ENCODE measurements at regions not wholly inside any gene's neighbourhood (a gene's known extent, or its start where the extent isn't known, plus 50 kb on each side); places are given as distances from the start of the nearest gene placed in this dataset.

DNA sequence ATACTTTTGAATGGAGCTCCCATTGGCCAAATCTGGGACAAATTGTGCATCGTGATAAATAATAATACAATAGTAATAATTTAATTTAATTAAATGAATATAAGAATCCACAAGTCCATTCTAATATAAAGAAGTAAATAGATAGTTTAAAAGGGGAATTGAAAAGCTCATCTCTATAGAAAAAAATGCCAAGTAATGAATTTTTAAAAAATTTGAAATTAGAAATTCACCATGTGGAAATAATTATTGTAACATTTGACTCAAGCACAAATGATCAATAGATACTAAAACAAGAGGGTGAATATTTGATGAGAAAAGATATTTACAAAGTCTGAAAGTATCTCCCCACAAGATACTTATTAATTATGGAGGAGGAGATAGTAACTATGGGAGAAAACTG lies 467.4 kb downstream of the CETN3 start:
- no peak for TF ChIP-seq POLR2A (IDR thresholded peaks at IDR 0.05; ENCODE audit: low read depth, low read length)
- TF ChIP-seq, protein P1, sequence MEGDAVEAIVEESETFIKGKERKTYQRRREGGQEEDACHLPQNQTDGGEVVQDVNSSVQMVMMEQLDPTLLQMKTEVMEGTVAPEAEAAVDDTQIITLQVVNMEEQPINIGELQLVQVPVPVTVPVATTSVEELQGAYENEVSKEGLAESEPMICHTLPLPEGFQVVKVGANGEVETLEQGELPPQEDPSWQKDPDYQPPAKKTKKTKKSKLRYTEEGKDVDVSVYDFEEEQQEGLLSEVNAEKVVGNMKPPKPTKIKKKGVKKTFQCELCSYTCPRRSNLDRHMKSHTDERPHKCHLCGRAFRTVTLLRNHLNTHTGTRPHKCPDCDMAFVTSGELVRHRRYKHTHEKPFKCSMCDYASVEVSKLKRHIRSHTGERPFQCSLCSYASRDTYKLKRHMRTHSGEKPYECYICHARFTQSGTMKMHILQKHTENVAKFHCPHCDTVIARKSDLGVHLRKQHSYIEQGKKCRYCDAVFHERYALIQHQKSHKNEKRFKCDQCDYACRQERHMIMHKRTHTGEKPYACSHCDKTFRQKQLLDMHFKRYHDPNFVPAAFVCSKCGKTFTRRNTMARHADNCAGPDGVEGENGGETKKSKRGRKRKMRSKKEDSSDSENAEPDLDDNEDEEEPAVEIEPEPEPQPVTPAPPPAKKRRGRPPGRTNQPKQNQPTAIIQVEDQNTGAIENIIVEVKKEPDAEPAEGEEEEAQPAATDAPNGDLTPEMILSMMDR (conservative IDR thresholded peaks at IDR 0.05; ENCODE audit: low read depth, low read length), result no peak
- TF ChIP-seq, protein P2, sequence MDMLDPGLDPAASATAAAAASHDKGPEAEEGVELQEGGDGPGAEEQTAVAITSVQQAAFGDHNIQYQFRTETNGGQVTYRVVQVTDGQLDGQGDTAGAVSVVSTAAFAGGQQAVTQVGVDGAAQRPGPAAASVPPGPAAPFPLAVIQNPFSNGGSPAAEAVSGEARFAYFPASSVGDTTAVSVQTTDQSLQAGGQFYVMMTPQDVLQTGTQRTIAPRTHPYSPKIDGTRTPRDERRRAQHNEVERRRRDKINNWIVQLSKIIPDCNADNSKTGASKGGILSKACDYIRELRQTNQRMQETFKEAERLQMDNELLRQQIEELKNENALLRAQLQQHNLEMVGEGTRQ (IDR thresholded peaks at IDR 0.05; ENCODE audit: low read depth, low read length), result no peak
- 0 out of 2 replicates have a peak, but pooled peaks have one; percentile 4 for TF ChIP-seq MAFK (IDR thresholded peaks at IDR 0.05; ENCODE audit: low read depth, low read length)
- no peak for TF ChIP-seq MXI1 (IDR thresholded peaks at IDR 0.05; ENCODE audit: borderline replicate concordance, low read depth, low read length)
- no peak for TF ChIP-seq CHD1 (IDR thresholded peaks at IDR 0.05; ENCODE audit: low read depth, low read length)
- no peak for TF ChIP-seq RAD21 (IDR thresholded peaks at IDR 0.05; ENCODE audit: low read length)
- no peak for TF ChIP-seq MAZ (IDR thresholded peaks at IDR 0.05; ENCODE audit: borderline replicate concordance, low read depth, low read length)
- TF ChIP-seq RFX5 (IDR thresholded peaks at IDR 0.05; ENCODE audit: low read depth, low read length), result no peak
- no peak for TF ChIP-seq ELK1 (IDR thresholded peaks at IDR 0.05; ENCODE audit: borderline replicate concordance, low read depth, low read length)
- TF ChIP-seq SMC3 (IDR thresholded peaks at IDR 0.05; ENCODE audit: low read depth, low read length), result no peak
